Spleen (tissue), 11 donors: ENCODE measurements at regions not wholly inside any gene's neighbourhood (a gene's known extent, or its start where the extent isn't known, plus 50 kb on each side); places are given as distances from the start of the nearest gene placed in this dataset.

ENCODE experiments used
- DNase-seq: peaks from one replicate; pipeline ENCODE4 v3.0.0-alpha.2; 2020
- H3K27ac ChIP-seq, 8 donors: fragments of 200-600 bp; sonication (generic) in 7 of 8; 1 replicate in 4 of 8; 2 replicates in 4 of 8; pipeline versions ENCODE4 v1.5.0 to v1.8.0; 2016 to 2021; ENCODE audit warnings: inconsistent platforms in 4 of 8, mild to moderate bottlenecking in 4 of 8, moderate library complexity in 1 of 8
- H3K27me3 ChIP-seq, 7 donors: fragments of 200-600 bp; sonication (generic) in 6 of 7; replicated peaks in 1 of 7; 1 replicate in 4 of 7; 2 replicates in 3 of 7; pipeline versions ENCODE4 v1.5.0 to v1.8.0; 2016 to 2021; ENCODE audit warnings: inconsistent platforms in 3 of 7, mild to moderate bottlenecking in 1 of 7
- H3K36me3 ChIP-seq, 6 donors: fragments of 200-600 bp; sonication (generic) in 5 of 6; 1 replicate in 4 of 6; 2 replicates in 2 of 6; pipeline versions ENCODE4 v1.5.0 to v1.8.0; 2016 to 2021; ENCODE audit warnings: inconsistent platforms in 2 of 6
- H3K4me1 ChIP-seq, 6 donors: fragments of 200-600 bp; sonication (generic) in 5 of 6; 1 replicate in 3 of 6; 2 replicates in 3 of 6; pipeline versions ENCODE4 v1.5.0 to v1.8.0; 2016 to 2021; ENCODE audit warnings: inconsistent platforms in 3 of 6
- H3K4me3 ChIP-seq, 8 donors: fragments of 200-600 bp; sonication (generic) in 7 of 8; 1 replicate in 4 of 8; 2 replicates in 4 of 8; pipeline versions ENCODE4 v1.5.0 to v1.8.0; 2016 to 2021; ENCODE audit warnings: inconsistent platforms in 4 of 8, mild to moderate bottlenecking in 4 of 8, moderate library complexity in 2 of 8
- H3K9me3 ChIP-seq, 8 donors: fragments of 200-600 bp; sonication (generic) in 7 of 8; 1 replicate in 4 of 8; 2 replicates in 4 of 8; pipeline versions ENCODE4 v1.5.0 to v1.8.0; 2016 to 2021; ENCODE audit warnings: inconsistent platforms in 4 of 8
- POLR2A ChIP-seq, 3 donors: fragments of 450-650 bp; IDR thresholded peaks; one replicate each; pipeline ENCODE4 v1.5.1; 2017; ENCODE audit warnings: antibody characterized with exemption in 3 of 3, mild to moderate bottlenecking in 1 of 3
- POLR2AphosphoS5 ChIP-seq, 3 donors: sonication (generic); formaldehyde crosslinking; IDR thresholded peaks; one replicate each; pipeline ENCODE4 v1.5.1; 2017; ENCODE audit warnings: antibody characterized with exemption in 3 of 3
- WGBS, 5 donors: extraction: QIAGEN DNeasy Blood & Tissue Kit in 3 of 5; methylation state at CpG; one replicate each; pipeline versions ENCODE4 v1.1.5 to v1.1.7; 2013 to 2018; 5-methylcytosine and 5-hydroxymethylcytosine counted together
- intact Hi-C: fragments of 100-400 bp; cut with DNase I; formaldehyde crosslinking; loops from one replicate; pipeline ENCODE4 v1.15.0; 2023; ENCODE audit warnings: low total_unique reads
- TF ChIP-seq, protein P1 (sequence below), 11 experiments: fragments of 200-600 bp in 7 of 11; fragments of 450-650 bp in 4 of 11; sonication (generic) in 4 of 11; IDR thresholded peaks in 8 of 11; conservative IDR thresholded peaks in 3 of 11; 1 replicate in 7 of 11; 2 replicates in 4 of 11; pipeline versions ENCODE4 v1.4.0 to v1.8.0; 2016 to 2021; ENCODE audit warnings: antibody characterized with exemption in 11 of 11, inconsistent platforms in 4 of 11, mild to moderate bottlenecking in 1 of 11
- donor health status: healthy with polysubstance abuse.
- donor health status: DM: no; HTN: no; CAD: no; lungs with moderate emphysema.
- donor health status: DM: no; HTN: no; CAD: no.
- donor health status: Bipolar disorder and iron deficiency.
- donor health status: healthy.
- donor health status: DM: no; HTN: no; CAD: no.
- donor health status: DM: yes; HTN: yes; CAD: no.

DNA sequence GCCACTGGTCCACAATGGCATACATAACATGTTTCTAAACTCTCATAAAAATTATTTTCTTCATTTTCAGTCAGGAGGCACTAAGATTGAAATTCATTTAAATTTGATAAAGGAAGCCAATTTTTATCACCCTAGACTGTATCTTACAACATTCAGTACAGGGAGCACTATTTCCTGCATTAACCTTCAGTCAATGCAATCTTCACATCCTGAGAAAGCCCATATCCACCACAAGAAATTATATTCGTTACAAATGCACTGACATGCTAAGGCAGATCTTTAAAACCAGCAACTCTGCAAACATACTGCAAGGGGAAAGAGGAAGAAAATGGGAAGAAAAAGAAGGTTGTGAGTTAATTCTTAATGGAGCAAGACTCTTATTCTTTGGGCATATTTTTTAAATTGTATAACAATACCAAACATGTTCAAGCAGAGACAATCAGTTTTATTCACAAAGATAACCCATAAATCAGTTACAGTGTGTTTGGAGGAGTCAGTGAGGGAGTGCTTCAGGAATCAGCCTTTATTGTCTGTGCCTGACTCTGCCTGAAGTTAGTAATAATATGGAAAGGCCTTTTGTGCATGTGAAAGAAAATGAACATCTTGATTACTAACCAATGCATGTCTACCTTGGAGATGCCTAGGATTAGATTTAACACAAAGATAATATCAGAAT lies 370.1 kb downstream of the FBXO15 start:
- no peaks in the 10 kb centered on the region for H3K36me3 ChIP-seq
- intact Hi-C loops: no loop called here
- H3K9me3 ChIP-seq: no peaks in the 10 kb centered on the region
- H3K4me1 ChIP-seq: no peaks in the 10 kb centered on the region
- H3K4me3 ChIP-seq: no peak overlapping the region
- TF ChIP-seq POLR2A (IDR thresholded peaks at IDR 0.05) (no peak), POLR2AphosphoS5 (IDR thresholded peaks at IDR 0.05) (no peak)
- TF ChIP-seq, protein P1, sequence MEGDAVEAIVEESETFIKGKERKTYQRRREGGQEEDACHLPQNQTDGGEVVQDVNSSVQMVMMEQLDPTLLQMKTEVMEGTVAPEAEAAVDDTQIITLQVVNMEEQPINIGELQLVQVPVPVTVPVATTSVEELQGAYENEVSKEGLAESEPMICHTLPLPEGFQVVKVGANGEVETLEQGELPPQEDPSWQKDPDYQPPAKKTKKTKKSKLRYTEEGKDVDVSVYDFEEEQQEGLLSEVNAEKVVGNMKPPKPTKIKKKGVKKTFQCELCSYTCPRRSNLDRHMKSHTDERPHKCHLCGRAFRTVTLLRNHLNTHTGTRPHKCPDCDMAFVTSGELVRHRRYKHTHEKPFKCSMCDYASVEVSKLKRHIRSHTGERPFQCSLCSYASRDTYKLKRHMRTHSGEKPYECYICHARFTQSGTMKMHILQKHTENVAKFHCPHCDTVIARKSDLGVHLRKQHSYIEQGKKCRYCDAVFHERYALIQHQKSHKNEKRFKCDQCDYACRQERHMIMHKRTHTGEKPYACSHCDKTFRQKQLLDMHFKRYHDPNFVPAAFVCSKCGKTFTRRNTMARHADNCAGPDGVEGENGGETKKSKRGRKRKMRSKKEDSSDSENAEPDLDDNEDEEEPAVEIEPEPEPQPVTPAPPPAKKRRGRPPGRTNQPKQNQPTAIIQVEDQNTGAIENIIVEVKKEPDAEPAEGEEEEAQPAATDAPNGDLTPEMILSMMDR (IDR thresholded peaks at IDR 0.05 in 8 of 11, conservative IDR thresholded peaks at IDR 0.05 in 3 of 11): no peak
- no peak for DNase-seq
- WGBS, 5 donors: 18 to 31% (median 21%) methylated on average over 1 of the region's 1 CpG
- no peak overlapping the region for H3K27ac ChIP-seq
- no peaks in the 10 kb centered on the region for H3K27me3 ChIP-seq

DNA sequence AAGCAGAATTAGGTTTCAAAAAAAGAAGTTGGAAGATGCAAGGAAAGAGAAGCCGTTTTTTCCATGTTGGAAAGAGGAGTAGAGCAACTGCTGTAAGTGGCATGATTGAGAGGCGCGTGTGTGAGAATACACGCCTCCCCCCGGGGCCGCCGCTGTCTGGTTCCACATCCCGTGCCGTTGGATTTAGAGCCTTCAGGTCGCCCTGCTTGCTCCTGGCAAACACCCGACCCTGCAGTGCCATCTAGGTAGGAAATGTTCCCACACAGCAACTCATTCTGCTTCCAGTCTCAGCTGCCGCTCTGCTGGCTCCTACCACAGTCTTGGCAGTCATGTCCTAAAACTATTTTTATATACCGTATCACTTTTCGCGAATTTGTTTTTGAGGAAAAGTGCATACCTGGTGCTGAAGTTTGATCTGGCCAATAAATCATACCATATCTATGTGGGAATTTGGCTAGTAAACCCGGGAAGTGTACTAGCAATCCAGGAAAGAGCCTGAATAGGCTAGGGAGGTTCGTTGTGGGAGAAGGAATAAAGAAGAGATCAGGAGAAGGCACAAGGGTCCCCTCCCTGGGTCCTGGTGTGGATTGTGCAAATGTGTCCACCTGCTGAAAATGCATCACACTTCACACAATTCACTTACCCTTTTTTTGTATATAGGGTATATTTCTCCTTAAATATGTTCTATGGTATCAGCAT lies 372.7 kb downstream of the FBXO15 start:
- no peak overlapping the region for H3K4me3 ChIP-seq
- DNase-seq: no peak
- H3K27me3 ChIP-seq: no peaks in the 10 kb centered on the region
- intact Hi-C loops: no loop called here
- WGBS, 5 donors: 83 to 91% (median 89%) methylated on average over 17 of the region's 17 CpGs
- no peaks in the 10 kb centered on the region for H3K4me1 ChIP-seq
- H3K36me3 ChIP-seq: no peaks in the 10 kb centered on the region
- H3K9me3 ChIP-seq: no peaks in the 10 kb centered on the region
- TF ChIP-seq POLR2A (IDR thresholded peaks at IDR 0.05) (no peak), POLR2AphosphoS5 (IDR thresholded peaks at IDR 0.05) (no peak)
- TF ChIP-seq, protein P1 (IDR thresholded peaks at IDR 0.05 in 8 of 11, conservative IDR thresholded peaks at IDR 0.05 in 3 of 11): no peak
- no peak overlapping the region for H3K27ac ChIP-seq

DNA sequence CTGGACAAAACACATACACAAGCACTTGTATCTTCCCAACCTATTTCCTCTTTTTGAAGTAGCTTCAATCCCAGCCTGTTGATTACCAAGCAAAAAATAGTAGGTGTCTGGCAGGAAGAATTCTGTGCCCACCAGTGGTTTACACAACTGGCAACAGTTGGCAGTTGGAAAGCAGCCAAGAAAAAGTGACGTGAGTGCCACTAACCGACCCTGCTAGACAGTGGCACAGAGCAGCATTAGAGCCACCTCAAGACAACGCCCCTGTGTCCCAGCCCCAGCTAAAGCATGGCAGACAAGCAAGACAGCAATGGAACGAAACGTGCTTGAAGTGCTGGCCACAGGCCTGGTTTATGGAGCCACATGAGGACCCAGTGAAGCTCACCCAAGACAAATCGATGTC lies 379.6 kb downstream of the FBXO15 start:
- intact Hi-C loops: no loop called here
- Histone ChIP-seq H3K4me3 (no peak overlapping the region), H3K4me1 (no peaks in the 10 kb centered on the region), H3K9me3 (no peaks in the 10 kb centered on the region), H3K27me3 (no peaks in the 10 kb centered on the region), H3K27ac (no peak overlapping the region), H3K36me3 (no peaks in the 10 kb centered on the region)
- no peak for DNase-seq
- TF ChIP-seq POLR2AphosphoS5 (IDR thresholded peaks at IDR 0.05) (no peak), POLR2A (IDR thresholded peaks at IDR 0.05) (no peak)
- TF ChIP-seq, protein P1 (IDR thresholded peaks at IDR 0.05 in 8 of 11, conservative IDR thresholded peaks at IDR 0.05 in 3 of 11): no peak
- 26 to 36% (median 31%) methylated on average over 6 of the region's 6 CpGs for WGBS, 5 donors

DNA sequence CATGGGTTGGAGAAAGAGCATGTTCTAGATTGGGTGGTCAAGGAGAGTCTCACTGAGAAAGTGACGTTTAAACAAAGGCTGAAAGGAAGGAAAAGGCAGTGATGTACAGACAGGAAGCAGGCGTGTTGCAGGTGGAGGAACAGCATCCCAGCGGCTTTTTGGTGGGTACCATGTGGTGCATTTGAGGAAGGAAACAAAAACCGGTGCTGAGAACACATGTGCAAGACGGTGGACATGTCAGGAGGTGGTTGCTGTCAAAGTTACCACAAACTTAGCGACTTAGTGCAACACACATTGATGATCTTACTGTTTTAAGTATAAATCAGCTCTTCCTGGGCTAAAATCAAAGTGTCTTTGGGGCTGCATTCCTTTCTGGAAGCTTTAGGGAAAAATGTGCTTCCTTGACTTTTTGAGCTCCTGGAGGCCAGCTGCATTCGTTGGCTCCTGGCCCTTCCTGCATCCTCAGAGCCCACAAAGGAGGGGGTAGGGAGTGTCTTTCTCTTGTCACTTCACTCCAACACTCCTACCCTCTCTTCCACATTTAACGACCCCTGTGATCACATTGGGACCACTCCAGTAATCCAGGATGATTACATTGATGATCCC lies 380.6 kb downstream of the FBXO15 start:
- no peaks in the 10 kb centered on the region for H3K27me3 ChIP-seq
- no peak overlapping the region for H3K4me3 ChIP-seq
- no peaks in the 10 kb centered on the region for H3K36me3 ChIP-seq
- H3K9me3 ChIP-seq: no peaks in the 10 kb centered on the region
- H3K4me1 ChIP-seq: no peaks in the 10 kb centered on the region
- no peak overlapping the region for H3K27ac ChIP-seq
- intact Hi-C loops: no loop called here
- WGBS, 5 donors: 11 to 30% (median 17%) methylated on average over 8 of the region's 8 CpGs
- no peak for DNase-seq
- TF ChIP-seq, protein P1 (IDR thresholded peaks at IDR 0.05 in 8 of 11, conservative IDR thresholded peaks at IDR 0.05 in 3 of 11): no peak
- TF ChIP-seq POLR2A (IDR thresholded peaks at IDR 0.05) (no peak), POLR2AphosphoS5 (IDR thresholded peaks at IDR 0.05) (no peak)
